H1 (cell line): ENCODE measurements at regions not wholly inside any gene's neighbourhood (a gene's known extent, or its start where the extent isn't known, plus 50 kb on each side); places are given as distances from the start of the nearest gene placed in this dataset.

Experiments
- CTCF ChIA-PET: fragments of 300-600 bp; sonication (Branson Sonifier 250); formaldehyde crosslinking; loops from one replicate; lab custom pipeline; 2021; ENCODE audit not compliant: partially characterized antibody; lab: Charles Lee
- POLR2A ChIA-PET: fragments of 300-600 bp; sonication (Branson Sonifier 250); formaldehyde crosslinking; loops from one replicate; lab custom pipeline; 2021; ENCODE audit warnings: inconsistent platforms; ENCODE audit not compliant: partially characterized antibody; lab: Charles Lee
- DNase-seq, 2 experiments: peaks; one replicate each; pipeline versions ENCODE4 v3.0.0 to v3.0.0-alpha.2; 2010 to 2022; ENCODE audit warnings: low spot score in 2 of 2, low read depth in 1 of 2, mixed read lengths in 1 of 2
- FAIRE-seq: peaks from 2 replicates; lab custom pipeline; 2011; peaks lifted over from hg19 to GRCh38; lab: Jason Lieb, UNC
- H2AFZ ChIP-seq: 2 replicates; pipeline ENCODE4 v1.8.1; 2012; ENCODE audit warnings: low read length, inconsistent platforms
- H2AK5ac ChIP-seq: 2 replicates; pipeline ENCODE4 v1.6.1; 2013; ENCODE audit warnings: low read depth, low read length
- H2BK120ac ChIP-seq: replicated peaks from 2 replicates; pipeline ENCODE3; 2013; ENCODE audit warnings: low read depth, low read length, inconsistent platforms
- H2BK12ac ChIP-seq: 2 replicates; pipeline ENCODE4 v1.6.1; 2013; ENCODE audit warnings: low read depth, low read length
- H2BK15ac ChIP-seq: 2 replicates; pipeline ENCODE4 v1.6.1; 2013; ENCODE audit warnings: low read length
- H2BK20ac ChIP-seq: 2 replicates; pipeline ENCODE4 v1.6.1; 2013; ENCODE audit warnings: low read length
- H2BK5ac ChIP-seq: 2 replicates; pipeline ENCODE4 v1.6.1; 2013; ENCODE audit warnings: low read depth, low read length
- H3K14ac ChIP-seq: 2 replicates; pipeline ENCODE4 v1.6.1; 2013; ENCODE audit warnings: inconsistent platforms; ENCODE audit not compliant: insufficient read length
- H3K18ac ChIP-seq: 2 replicates; pipeline ENCODE4 v1.6.1; 2013; ENCODE audit warnings: low read length; ENCODE audit errors: extremely low read depth
- H3K23ac ChIP-seq: 2 replicates; pipeline ENCODE4 v1.6.1; 2013; ENCODE audit warnings: inconsistent platforms; ENCODE audit not compliant: insufficient read length
- H3K23me2 ChIP-seq: 2 replicates; pipeline ENCODE4 v1.6.1; 2013; ENCODE audit warnings: low read depth, low read length
- H3K27ac ChIP-seq: 2 replicates; pipeline ENCODE4 v1.6.1; 2011; ENCODE audit warnings: low read depth, low read length, inconsistent platforms
- H3K27me3 ChIP-seq, 4 experiments: replicated peaks in 1 of 4; 1 replicate in 1 of 4; 2 replicates in 3 of 4; pipeline versions ENCODE4 v1.6.1 to v1.8.1; 2011 to 2013; ENCODE audit warnings: low read length in 3 of 4, mild to moderate bottlenecking in 3 of 4, inconsistent platforms in 2 of 4, mixed read lengths in 2 of 4, moderate library complexity in 1 of 4; ENCODE audit not compliant: control insufficient read depth in 3 of 4, insufficient read depth in 3 of 4; ENCODE audit errors: extremely low read depth in 1 of 4
- H3K36me3 ChIP-seq, 4 experiments: 2 replicates each; pipeline versions ENCODE4 v1.6.1 to v1.8.1; 2011 to 2013; ENCODE audit warnings: mild to moderate bottlenecking in 4 of 4, low read length in 3 of 4, moderate library complexity in 2 of 4, control low read depth in 1 of 4, inconsistent platforms in 1 of 4; ENCODE audit not compliant: insufficient read depth in 4 of 4, control insufficient read depth in 2 of 4
- H3K4ac ChIP-seq: replicated peaks from 2 replicates; pipeline ENCODE3; 2013; ENCODE audit warnings: low read length, low read depth, mixed read lengths, inconsistent platforms; ENCODE audit not compliant: insufficient read length
- H3K4me1 ChIP-seq, 4 experiments: replicated peaks in 1 of 4; 1 replicate in 1 of 4; 2 replicates in 3 of 4; pipeline versions ENCODE4 v1.6.1 to v1.8.1; 2011 to 2013; ENCODE audit warnings: low read length in 3 of 4, inconsistent platforms in 2 of 4, mixed read lengths in 1 of 4; ENCODE audit not compliant: insufficient read depth in 4 of 4, control insufficient read depth in 3 of 4
- H3K4me2 ChIP-seq, 2 experiments: 2 replicates each; pipeline versions ENCODE4 v1.6.1 to v1.8.1; 2011 to 2013; ENCODE audit warnings: low read depth in 2 of 2, low read length in 2 of 2, control low read depth in 1 of 2, inconsistent platforms in 1 of 2, mild to moderate bottlenecking in 1 of 2; ENCODE audit not compliant: insufficient read depth in 1 of 2
- H3K4me3 ChIP-seq, 4 experiments: fragments of 200-600, 300-600 bp in 1 of 4; sonication (generic), shearing (Covaris generic), sonication (Bioruptor Twin) in 1 of 4; 2 replicates each; pipeline versions ENCODE4 v1.5.1 to v1.8.1; 2011 to 2016; ENCODE audit warnings: low read length in 4 of 4, low read depth in 3 of 4, control low read depth in 2 of 4, inconsistent platforms in 2 of 4, mild to moderate bottlenecking in 2 of 4, mixed read lengths in 1 of 4, moderate library complexity in 1 of 4; ENCODE audit not compliant: insufficient read depth in 2 of 4; ENCODE audit errors: extremely low read depth in 1 of 4
- H3K56ac ChIP-seq: replicated peaks from 2 replicates; pipeline ENCODE3; 2013; ENCODE audit warnings: low read depth, mild to moderate bottlenecking, mixed read lengths, low read length, inconsistent platforms; ENCODE audit not compliant: insufficient read length
- H3K79me1 ChIP-seq: 2 replicates; pipeline ENCODE4 v1.6.1; 2013; ENCODE audit warnings: low read depth, low read length, control low read depth
- H3K79me2 ChIP-seq, 2 experiments: 2 replicates each; pipeline versions ENCODE4 v1.6.1 to v1.8.1; 2012 to 2013; ENCODE audit warnings: low read length in 2 of 2, mild to moderate bottlenecking in 2 of 2, inconsistent platforms in 1 of 2; ENCODE audit not compliant: insufficient read depth in 2 of 2, control insufficient read depth in 1 of 2
- H3K9ac ChIP-seq, 4 experiments: replicated peaks in 1 of 4; 1 replicate in 1 of 4; 2 replicates in 3 of 4; pipeline versions ENCODE4 v1.6.1 to v1.8.1; 2011 to 2013; ENCODE audit warnings: low read depth in 3 of 4, low read length in 3 of 4, control low read depth in 2 of 4, mild to moderate bottlenecking in 2 of 4, moderate library complexity in 2 of 4, inconsistent platforms in 1 of 4; ENCODE audit errors: extremely low read depth in 1 of 4
- H3K9me3 ChIP-seq, 2 experiments: 2 replicates each; pipeline versions ENCODE4 v1.6.1 to v1.8.1; 2012 to 2013; ENCODE audit warnings: mild to moderate bottlenecking in 2 of 2, moderate library complexity in 2 of 2, control low read depth in 1 of 2, inconsistent platforms in 1 of 2, low read depth in 1 of 2, low read length in 1 of 2, mixed read lengths in 1 of 2; ENCODE audit not compliant: insufficient read depth in 2 of 2
- H4K20me1 ChIP-seq, 2 experiments: replicated peaks in 1 of 2; 2 replicates each; pipeline versions ENCODE3 to v1.8.1; 2011 to 2013; ENCODE audit warnings: inconsistent platforms in 2 of 2, low read length in 2 of 2, mild to moderate bottlenecking in 1 of 2; ENCODE audit not compliant: insufficient read depth in 2 of 2, control insufficient read depth in 1 of 2
- H4K5ac ChIP-seq: 2 replicates; pipeline ENCODE4 v1.6.1; 2013; ENCODE audit warnings: low read length, low read depth, mixed read lengths, inconsistent platforms; ENCODE audit not compliant: insufficient read length
- H4K8ac ChIP-seq: 2 replicates; pipeline ENCODE4 v1.8.0; 2013; ENCODE audit warnings: mild to moderate bottlenecking, moderate library complexity, low read length, inconsistent platforms; ENCODE audit not compliant: insufficient read depth; ENCODE audit errors: extremely low read depth
- H4K91ac ChIP-seq: replicated peaks from 2 replicates; pipeline ENCODE3; 2013; ENCODE audit warnings: low read length, mixed read lengths, inconsistent platforms; ENCODE audit not compliant: insufficient read length
- GABPA ChIP-seq: IDR thresholded peaks from 2 replicates; pipeline ENCODE4 v1.6.1; 2011; ENCODE audit warnings: mild to moderate bottlenecking, low read length, moderate library complexity, borderline replicate concordance; ENCODE audit not compliant: insufficient read depth
- SAP30 ChIP-seq: fragments of 300-600 bp; sonication (generic); IDR thresholded peaks from 2 replicates; pipeline ENCODE4 v1.7.1; 2012; ENCODE audit warnings: low read length, moderate library complexity, mild to moderate bottlenecking, inconsistent platforms; ENCODE audit not compliant: insufficient read depth, insufficient replicate concordance
- SRF ChIP-seq: IDR thresholded peaks from 2 replicates; pipeline ENCODE4 v1.6.1; 2011; ENCODE audit warnings: mild to moderate bottlenecking, low read depth, low read length, moderate library complexity
- WGBS, 2 experiments: shearing (Covaris generic) in 1 of 2; methylation state at CpG; one replicate each; pipeline versions ENCODE4 v1.1.6 to v1.1.7; 2013 to 2015; ENCODE audit warnings: low lambda C conversion rate in 2 of 2, mixed read lengths in 2 of 2, inconsistent platforms in 1 of 2, low coverage in 1 of 2, missing lambda C conversion rate in 1 of 2; ENCODE audit not compliant: insufficient replicate concordance in 2 of 2, insufficient coverage in 1 of 2, insufficient read length in 1 of 2; ENCODE audit errors: extremely low coverage in 1 of 2, missing lambda C conversion rate in 1 of 2; 5-methylcytosine and 5-hydroxymethylcytosine counted together

DNA sequence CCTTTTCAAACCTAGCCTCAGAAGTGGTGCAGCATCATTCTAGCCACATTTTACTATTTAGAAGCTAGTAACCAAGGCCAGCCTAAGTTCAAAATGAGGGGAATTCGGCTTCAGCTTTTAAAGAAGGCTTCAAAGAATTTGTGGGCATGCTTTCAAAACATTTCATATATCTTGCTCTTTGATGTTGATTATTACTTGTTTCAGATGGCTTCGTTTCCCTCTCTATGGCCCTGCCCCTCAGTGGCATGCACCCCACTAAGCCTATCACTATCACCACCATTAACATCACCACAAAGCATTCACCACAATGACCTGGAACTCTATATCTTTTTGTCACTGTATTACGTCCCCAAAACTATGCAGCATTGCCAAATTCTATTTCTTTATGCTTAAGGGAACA is 51.2 kb upstream of the FAM47B start:
- no peaks in the 10 kb centered on the region for H3K79me2 ChIP-seq
- H3K23ac ChIP-seq, result no peak overlapping the region
- H4K91ac ChIP-seq, result no peak overlapping the region
- DNase-seq, result no peak
- no peak overlapping the region for H3K27ac ChIP-seq
- H3K14ac ChIP-seq, result no peak overlapping the region
- no peak overlapping the region for H2AK5ac ChIP-seq
- H3K79me1 ChIP-seq, result no peaks in the 10 kb centered on the region
- H2AFZ ChIP-seq, result no peak overlapping the region
- H2BK5ac ChIP-seq, result no peak overlapping the region
- no peaks in the 10 kb centered on the region for H3K36me3 ChIP-seq
- H4K8ac ChIP-seq, result no peak overlapping the region
- H2BK20ac ChIP-seq, result no peak overlapping the region
- no peak for FAIRE-seq
- no peak overlapping the region for H3K9ac ChIP-seq
- no peak overlapping the region for H2BK15ac ChIP-seq
- no peak overlapping the region for H3K4me3 ChIP-seq
- ChIA-PET CTCF (no interaction called here), POLR2A (no interaction called here)
- H3K4me1 ChIP-seq, result no peaks in the 10 kb centered on the region
- no peak overlapping the region for H2BK12ac ChIP-seq
- 74% methylated on average over 3 of the region's 3 CpGs; no CpG with 5 or more reads in 1 of the 2 experiments for WGBS, 2 experiments
- no peaks in the 10 kb centered on the region for H3K9me3 ChIP-seq
- no peak overlapping the region for H2BK120ac ChIP-seq
- H3K56ac ChIP-seq, result no peak overlapping the region
- H3K4ac ChIP-seq, result no peak overlapping the region
- no peak overlapping the region for H3K18ac ChIP-seq
- no peaks in the 10 kb centered on the region for H3K27me3 ChIP-seq
- H3K4me2 ChIP-seq, result no peak overlapping the region
- H4K20me1 ChIP-seq, result no peaks in the 10 kb centered on the region
- no peak overlapping the region for H4K5ac ChIP-seq
- H3K23me2 ChIP-seq, result no peaks in the 10 kb centered on the region
- no peak for TF ChIP-seq SRF
- TF ChIP-seq GABPA, result no peak
- TF ChIP-seq SAP30, result no peak
